Fibroblast of skin of right quadriceps (primary cell): ENCODE measurements at regions not wholly inside any gene's neighbourhood (a gene's known extent, or its start where the extent isn't known, plus 50 kb on each side); places are given as distances from the start of the nearest gene placed in this dataset.
"Not testable (repeated sequence)": the region's sequence is repeated elsewhere in the genome, so short reads cannot be mapped to it uniquely, and the experiment has no call there.

ENCODE experiments used
- DNase-seq: peaks from one replicate; pipeline ENCODE4 v3.0.0-alpha.2; 2013

DNA sequence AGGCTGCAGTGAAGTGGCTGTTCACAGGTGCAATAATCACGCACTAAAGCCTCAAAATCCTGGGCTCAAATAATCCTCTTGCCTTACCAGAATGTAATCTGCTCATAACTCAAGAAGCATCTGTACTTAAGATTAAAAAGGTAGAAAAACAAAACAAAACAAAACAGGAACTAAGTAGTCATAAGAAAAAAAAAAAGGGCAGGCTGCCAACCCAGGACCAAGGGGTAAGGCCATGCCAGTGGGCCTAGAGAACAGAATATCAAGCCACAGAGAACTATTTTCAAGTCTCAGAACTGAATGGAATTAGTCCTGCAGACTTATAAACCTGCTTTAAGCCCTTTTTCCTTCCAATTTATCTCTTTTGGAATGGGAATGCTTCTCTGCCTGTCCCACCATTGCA is 64.8 kb upstream of the TBC1D3K start:
- no peak for DNase-seq

GRCh38 chr17:37858391-37858790 is 65.8 kb upstream of the TBC1D3K start:
- not testable (repeated sequence) for DNase-seq

- no peak for DNase-seq
These were observed 68.0 kb upstream of the TBC1D3K start for GRCh38 chr17:37856245-37856644.

- no peak for DNase-seq
These were observed 74.6 kb upstream of the TBC1D3K start for GRCh38 chr17:37849617-37849972.

- DNase-seq = peak; percentile 82
These were observed 75.3 kb upstream of the TBC1D3K start for GRCh38 chr17:37848690-37849616.

- DNase-seq = no peak
These were observed 76.3 kb upstream of the TBC1D3K start for GRCh38 chr17:37847811-37848331.

DNA sequence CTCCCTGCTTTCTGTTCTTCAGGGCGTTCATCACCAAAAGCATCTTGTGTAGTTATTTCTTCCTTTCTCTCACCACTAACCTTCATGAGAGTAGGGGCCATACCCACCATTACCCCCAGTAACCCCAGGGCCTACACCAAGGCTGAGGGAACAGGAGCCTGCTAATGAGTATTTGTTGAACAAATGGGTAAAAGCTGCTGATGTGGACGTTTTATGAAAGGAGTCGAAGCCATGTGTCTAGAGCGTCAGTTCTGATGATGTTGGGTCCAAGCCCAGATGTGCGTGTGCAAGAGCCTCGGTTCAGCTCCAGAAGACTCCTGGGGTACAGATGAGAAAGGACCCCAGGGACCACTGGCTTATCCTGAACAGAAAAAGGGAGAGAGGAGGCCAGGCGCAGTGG is 77.1 kb upstream of the TBC1D3K start:
- DNase-seq = no peak

DNA sequence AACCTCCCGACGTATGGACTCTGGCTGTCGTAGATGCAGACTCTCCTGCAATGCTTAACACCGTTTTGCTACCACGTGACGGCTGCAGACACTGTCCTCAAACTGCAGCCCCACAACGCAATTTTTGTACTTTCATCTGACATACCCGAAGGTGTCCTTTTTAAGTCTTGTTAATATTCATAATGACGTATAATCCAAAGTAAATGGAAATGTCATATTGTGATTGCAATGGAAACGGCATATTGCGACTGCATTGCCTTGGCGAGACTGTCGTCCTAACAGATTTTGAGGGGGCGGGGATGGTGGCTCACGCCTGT is 79.3 kb upstream of the TBC1D3K start:
- no peak for DNase-seq

DNA sequence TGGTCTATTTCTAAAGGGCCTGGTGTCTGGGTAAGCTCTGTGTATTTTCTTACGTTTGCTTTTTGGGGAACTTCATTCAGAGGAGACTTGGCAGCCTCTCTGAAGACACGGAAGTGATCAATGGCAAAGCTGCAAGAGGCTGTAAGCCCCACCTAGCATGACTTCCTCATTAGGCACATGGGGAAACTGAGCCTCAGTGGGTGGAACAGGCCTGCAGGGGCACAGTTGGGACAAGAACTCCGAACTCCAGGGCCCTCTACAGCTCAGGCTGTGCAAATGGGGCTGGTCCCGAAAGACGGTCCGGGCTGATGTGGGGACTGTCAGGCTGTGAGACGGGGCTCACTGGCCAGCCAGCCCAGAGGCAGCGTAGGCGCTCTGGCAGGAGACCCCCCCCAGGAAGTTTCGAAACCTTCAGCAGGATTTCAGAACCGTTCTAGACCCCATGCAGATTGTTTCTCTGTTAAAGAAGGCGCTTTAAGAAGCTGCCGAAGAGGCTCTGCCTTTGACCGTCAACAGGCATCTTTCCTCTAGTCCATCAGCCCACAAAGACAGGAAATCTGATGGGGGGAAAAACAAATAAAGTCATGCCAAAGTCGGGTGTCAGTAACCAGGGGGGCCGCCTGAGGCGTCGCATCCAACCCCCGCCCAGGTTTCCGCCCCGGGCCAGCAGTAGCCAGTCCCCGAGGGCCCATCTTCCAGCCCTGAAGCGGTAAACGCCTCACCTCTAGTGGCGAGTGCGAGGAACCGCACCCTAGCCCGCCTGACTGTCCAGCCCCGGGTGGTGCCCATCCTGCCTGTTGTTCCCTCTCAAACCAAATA is 79.8 kb upstream of the TBC1D3K start:
- peak; percentile 53 for DNase-seq

DNA sequence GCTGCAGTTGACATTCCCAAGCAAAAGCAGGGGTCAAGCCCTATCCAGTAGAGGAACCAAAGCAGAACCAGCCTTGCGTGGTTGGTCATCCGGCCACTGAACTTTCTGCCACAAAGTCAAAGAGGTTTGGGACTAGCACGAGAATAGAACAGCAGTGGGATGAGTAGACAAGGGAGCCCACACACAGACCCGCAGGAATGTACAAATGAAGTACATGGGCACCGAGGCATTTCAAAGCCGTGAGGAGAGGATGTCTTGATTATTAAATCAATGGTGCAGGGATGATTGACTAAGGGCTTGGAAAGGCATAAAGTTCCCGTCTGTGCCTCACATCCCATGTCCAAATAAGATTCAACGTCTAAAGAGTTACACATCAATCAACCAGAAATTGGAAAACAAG is 81.8 kb upstream of the TBC1D3K start:
- DNase-seq = no peak

GRCh38 chr17:37841232-37841631 is 83.0 kb upstream of the TBC1D3K start:
- no peak for DNase-seq

DNA sequence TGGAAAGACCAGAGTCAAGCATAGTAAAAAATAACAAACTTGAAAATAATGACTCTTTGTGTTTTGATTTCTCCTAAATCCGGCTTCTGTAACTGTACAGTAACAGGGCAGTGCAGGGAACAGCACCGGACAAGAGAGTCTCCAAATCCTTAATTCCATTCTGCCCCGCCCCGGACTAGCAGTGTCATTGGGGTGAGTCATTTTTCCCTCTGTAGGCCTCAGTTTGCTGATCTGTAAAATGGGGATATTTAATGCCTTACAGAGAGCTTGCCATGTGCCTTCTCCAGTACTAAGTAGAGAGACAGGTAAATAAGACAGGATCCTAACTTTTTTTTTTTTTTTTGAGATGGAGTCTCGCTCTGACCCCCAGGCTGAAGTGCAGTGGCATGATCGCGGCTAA is 83.6 kb upstream of the TBC1D3K start:
- DNase-seq = no peak

GRCh38 chr17:37839196-37839978 is 84.8 kb upstream of the TBC1D3K start:
- no peak for DNase-seq

GRCh38 chr17:37838276-37838675 is 85.9 kb upstream of the TBC1D3K start:
- DNase-seq = no peak

- DNase-seq = no peak
These were observed 87.6 kb upstream of the TBC1D3K start for GRCh38 chr17:37836593-37836992.

GRCh38 chr17:37834168-37834567 is 89.3 kb upstream of the HNF1B start:
- no peak for DNase-seq

DNA sequence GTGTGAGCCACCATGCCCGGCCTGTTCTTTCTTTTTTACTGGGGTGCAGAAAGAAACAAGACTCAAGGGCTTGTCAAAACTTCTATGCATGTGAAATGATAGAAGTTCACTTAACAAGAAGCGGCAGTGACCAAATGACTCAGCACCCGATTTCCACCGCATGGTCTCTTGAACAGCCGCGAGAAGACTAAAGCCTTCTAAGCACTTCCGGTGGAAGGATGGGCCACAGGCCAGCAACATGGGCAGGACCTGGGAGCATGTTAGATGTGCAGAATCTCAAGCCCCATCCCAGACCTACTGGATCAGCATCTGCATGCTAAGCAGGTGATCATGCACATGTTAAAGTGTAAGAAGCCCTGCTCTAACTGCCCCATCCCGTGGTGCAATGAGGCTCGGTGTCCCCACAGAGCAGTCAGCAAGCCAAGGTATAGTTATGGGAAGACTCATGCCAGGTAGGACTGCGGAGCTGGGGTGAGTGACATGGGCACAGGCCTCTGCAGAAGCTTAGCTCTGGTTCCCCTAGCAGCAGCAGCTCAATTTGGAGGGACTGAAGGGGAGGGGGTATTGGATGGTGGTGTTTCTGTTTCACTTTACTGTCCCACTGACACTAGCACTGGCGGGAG is 88.5 kb upstream of the HNF1B start:
- no peak for DNase-seq

DNA sequence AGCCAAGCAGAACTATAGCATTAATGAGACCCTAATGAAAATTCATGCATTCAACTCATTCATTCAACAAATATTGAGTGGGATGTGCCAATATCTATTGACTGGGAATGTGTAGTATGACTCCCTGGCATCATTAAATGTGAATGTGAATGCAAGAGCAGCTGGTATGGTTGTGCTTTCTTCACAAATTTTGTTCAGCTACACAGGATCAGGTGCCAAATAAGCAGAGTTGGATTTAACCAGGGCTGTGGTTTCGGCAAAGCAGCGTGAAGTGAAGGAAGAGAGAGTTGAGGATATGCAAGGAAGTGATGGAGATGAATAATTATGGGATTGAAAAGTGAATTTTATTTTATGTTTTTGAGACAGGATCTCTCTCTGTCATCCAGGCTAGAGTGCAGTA is 87.1 kb upstream of the HNF1B start:
- no peak for DNase-seq

DNA sequence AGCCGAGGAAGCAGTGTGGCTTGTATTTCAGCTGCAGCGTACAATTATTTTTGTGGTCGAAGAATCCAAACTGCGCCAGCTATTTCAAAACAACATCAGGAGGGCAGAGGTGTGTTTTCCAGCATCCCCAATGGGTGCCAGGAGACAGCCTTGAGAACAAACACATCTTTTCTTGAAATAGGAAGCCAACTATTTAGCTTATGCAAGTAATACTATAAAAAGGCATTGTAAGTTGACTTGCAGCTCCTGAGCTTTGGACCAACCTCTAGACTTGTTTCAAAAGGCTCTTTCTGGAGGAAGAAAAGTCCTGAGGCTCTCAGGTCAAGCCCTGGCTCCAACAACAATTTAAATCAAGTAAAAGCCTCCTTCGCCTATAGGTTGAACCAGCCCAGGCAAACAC is 86.6 kb upstream of the HNF1B start:
- DNase-seq = no peak

DNA sequence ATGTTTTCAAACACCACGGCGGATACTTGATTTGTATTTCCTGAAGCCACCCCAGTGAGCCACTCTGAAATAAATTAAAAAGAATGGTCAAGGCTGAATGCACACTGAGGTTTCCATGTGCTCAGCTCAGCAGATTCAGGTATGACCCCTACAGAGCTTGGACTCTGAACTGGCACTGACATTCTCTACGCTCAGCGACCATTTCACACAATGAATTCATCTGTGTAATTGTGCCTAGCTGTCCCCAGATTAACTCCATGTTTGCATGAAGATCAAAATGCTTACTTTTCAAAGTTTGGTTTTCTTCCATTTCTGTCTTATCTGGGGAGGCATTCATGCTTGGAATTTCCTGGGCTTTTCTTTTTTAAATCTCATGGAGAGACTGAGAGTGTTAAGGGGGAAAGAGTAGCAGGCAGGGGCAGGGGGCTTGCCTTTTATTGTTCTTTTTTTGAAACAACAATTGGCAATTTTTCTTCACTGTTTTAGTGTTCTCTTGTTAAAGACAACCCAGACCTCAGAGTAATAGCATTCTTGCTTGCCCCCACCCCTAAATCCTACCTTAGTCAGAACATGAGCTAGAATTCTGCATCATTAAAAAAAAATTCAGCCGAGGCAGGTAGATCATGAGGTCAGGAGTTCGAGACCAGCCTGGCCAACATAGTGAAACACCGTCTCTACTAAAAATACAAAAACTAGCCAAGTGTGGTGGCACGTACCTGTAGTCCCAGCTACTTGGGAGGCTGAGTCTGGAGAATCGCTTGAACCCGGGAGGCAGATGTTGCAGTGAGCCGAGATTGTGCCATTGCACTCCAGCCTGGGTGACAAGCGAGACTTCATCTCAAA is 85.5 kb upstream of the HNF1B start:
- no peak for DNase-seq

DNA sequence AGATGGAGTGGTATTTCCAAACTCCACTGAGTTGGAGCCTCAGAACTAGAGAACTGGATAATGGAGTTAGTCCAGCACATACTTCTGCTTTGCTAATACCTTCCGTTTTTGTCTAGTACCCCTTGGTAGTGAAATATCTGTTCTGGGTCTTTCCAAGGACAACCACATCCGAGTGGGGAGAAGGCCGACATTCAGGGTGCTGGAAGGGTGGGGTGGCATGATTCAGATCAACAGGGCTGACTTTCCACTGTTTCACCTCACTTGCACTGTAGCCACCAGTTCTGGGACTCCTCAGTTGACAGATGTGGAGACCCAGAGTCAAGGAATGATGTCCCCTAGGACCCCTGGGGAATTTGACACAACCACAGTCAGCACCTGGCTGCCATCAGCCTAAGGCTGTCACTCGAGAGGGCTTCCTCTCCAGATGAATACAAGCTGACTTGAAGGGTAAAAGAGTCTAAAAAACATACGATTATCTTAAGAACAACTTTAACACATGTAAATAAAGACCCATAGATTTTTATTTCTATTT is 84.8 kb upstream of the HNF1B start:
- no peak for DNase-seq
